HepG2 (cell line): ENCODE measurements at regions not wholly inside any gene's neighbourhood (a gene's known extent, or its start where the extent isn't known, plus 50 kb on each side); places are given as distances from the start of the nearest gene placed in this dataset.

Experiments used
- AHDC1 ChIP-seq: sonication (generic); formaldehyde crosslinking; IDR thresholded peaks from 2 replicates; pipeline ENCODE4 v1.5.1; 2020; ENCODE audit warnings: mild to moderate bottlenecking, missing genetic modification reagents, borderline replicate concordance
- ATF1 ChIP-seq: IDR thresholded peaks from 2 replicates; pipeline ENCODE4 v1.6.1; 2016; ENCODE audit warnings: mild to moderate bottlenecking, control low read depth
- IKZF5 ChIP-seq: IDR thresholded peaks from 2 replicates; pipeline ENCODE4 v1.6.1; 2018; ENCODE audit warnings: missing genetic modification reagents, mild to moderate bottlenecking, missing compliant biosample characterization
- KMT2A ChIP-seq: sonication (generic); formaldehyde crosslinking; IDR thresholded peaks from 2 replicates; pipeline ENCODE4 v1.4.0; 2020; ENCODE audit warnings: missing genetic modification reagents
- MEIS2 ChIP-seq: sonication (generic); formaldehyde crosslinking; IDR thresholded peaks from 2 replicates; pipeline ENCODE4 v1.9.0; 2021; ENCODE audit warnings: mild to moderate bottlenecking, missing genetic modification reagents
- MYNN ChIP-seq: sonication (generic); formaldehyde crosslinking; IDR thresholded peaks from 2 replicates; pipeline ENCODE4 v1.4.0; 2020; ENCODE audit warnings: mild to moderate bottlenecking, low read depth, missing genetic modification reagents
- NR2F6 ChIP-seq, 2 experiments: IDR thresholded peaks; 2 replicates each; pipeline ENCODE4 v1.6.1; 2016; ENCODE audit warnings: antibody characterized with exemption in 1 of 2, mild to moderate bottlenecking in 1 of 2
- SIX4 ChIP-seq: sonication (generic); formaldehyde crosslinking; IDR thresholded peaks from 2 replicates; pipeline ENCODE4 v1.4.0; 2020; ENCODE audit warnings: missing genetic modification reagents
- ZBTB2 ChIP-seq: sonication (generic); formaldehyde crosslinking; IDR thresholded peaks from 2 replicates; pipeline ENCODE4 v1.8.0; 2022; ENCODE audit warnings: low read depth, missing genetic modification reagents
- ZFP82 ChIP-seq: sonication (generic); formaldehyde crosslinking; IDR thresholded peaks from 2 replicates; pipeline ENCODE4 v1.5.1; 2020; ENCODE audit warnings: mild to moderate bottlenecking, missing genetic modification reagents, borderline replicate concordance
- ZNF441 ChIP-seq: sonication (generic); formaldehyde crosslinking; IDR thresholded peaks from 2 replicates; pipeline ENCODE4 v1.7.0; 2021; ENCODE audit warnings: missing genetic modification reagents, borderline replicate concordance
- ZNF446 ChIP-seq: sonication (generic); formaldehyde crosslinking; IDR thresholded peaks from 2 replicates; pipeline ENCODE4 v1.5.0; 2020; ENCODE audit warnings: mild to moderate bottlenecking, missing genetic modification reagents
- ZNF614 ChIP-seq: IDR thresholded peaks from 2 replicates; pipeline ENCODE4 v1.6.1; 2018; ENCODE audit warnings: missing biosample characterization, missing genetic modification reagents, inconsistent platforms, borderline replicate concordance
- TF ChIP-seq, protein P1 (sequence below): sonication (generic); formaldehyde crosslinking; IDR thresholded peaks from 2 replicates; pipeline ENCODE4 v1.8.0; 2022; ENCODE audit warnings: missing genetic modification reagents, mild to moderate bottlenecking, borderline replicate concordance
- TF ChIP-seq, protein P2 (sequence below): sonication (generic); formaldehyde crosslinking; IDR thresholded peaks from 2 replicates; pipeline ENCODE4 v1.4.0; 2020; ENCODE audit warnings: missing genetic modification reagents
- TF ChIP-seq, protein P3 (sequence below): sonication (generic); formaldehyde crosslinking; IDR thresholded peaks from 2 replicates; pipeline ENCODE4 v1.8.0; 2022; ENCODE audit warnings: mild to moderate bottlenecking, missing genetic modification reagents

DNA sequence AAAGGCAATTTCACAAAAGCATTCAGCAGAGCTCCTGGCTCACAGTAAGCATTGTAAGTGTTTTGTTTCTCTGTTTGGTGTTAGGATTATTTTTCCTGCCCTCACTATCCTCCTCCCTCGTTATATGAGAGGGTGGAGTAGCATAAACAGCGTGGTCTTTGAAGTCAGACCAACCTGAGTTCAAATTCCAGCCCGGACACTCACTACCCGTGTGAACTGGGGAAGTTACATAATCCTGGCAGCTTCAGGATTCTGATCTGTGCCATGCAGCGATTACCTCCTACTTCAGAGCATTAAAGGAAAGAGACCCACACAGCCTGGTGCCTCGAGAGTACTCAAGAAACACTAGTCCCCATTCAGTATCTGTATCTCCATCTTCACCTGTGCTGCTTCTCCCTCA, 386.5 kb downstream of the INHBA start (continued):
- TF ChIP-seq AHDC1 (CRISPR knock-in tag) (peak; percentile 88; the same call in 1 of the 2 replicates), ZNF614 (CRISPR knock-in tag) (peak; percentile 70; the same call in 1 of the 2 replicates), ZNF441 (CRISPR knock-in tag) (peak; percentile 73; the same call in 1 of the 2 replicates), MEIS2 (CRISPR knock-in tag) (0 out of 2 replicates have a peak, but pooled peaks have one; percentile 25), ATF1 (CRISPR knock-in tag) (no peak), NR2F6 (IDR thresholded peaks at IDR 0.05) (no peak), NR2F6 (CRISPR knock-in tag; IDR thresholded peaks at IDR 0.05) (peak; percentile 64; the same call in 1 of the 2 replicates), ZFP82 (CRISPR knock-in tag) (no peak), KMT2A (no peak), ZBTB2 (no peak), IKZF5 (CRISPR knock-in tag) (peak; percentile 69; the same call in 1 of the 2 replicates), ZNF446 (CRISPR knock-in tag) (no peak), MYNN (CRISPR knock-in tag) (no peak), SIX4 (CRISPR knock-in tag) (peak; percentile 82)
- TF ChIP-seq, protein P1, sequence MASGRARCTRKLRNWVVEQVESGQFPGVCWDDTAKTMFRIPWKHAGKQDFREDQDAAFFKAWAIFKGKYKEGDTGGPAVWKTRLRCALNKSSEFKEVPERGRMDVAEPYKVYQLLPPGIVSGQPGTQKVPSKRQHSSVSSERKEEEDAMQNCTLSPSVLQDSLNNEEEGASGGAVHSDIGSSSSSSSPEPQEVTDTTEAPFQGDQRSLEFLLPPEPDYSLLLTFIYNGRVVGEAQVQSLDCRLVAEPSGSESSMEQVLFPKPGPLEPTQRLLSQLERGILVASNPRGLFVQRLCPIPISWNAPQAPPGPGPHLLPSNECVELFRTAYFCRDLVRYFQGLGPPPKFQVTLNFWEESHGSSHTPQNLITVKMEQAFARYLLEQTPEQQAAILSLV (CRISPR knock-in tag): no peak
- TF ChIP-seq, protein P2, sequence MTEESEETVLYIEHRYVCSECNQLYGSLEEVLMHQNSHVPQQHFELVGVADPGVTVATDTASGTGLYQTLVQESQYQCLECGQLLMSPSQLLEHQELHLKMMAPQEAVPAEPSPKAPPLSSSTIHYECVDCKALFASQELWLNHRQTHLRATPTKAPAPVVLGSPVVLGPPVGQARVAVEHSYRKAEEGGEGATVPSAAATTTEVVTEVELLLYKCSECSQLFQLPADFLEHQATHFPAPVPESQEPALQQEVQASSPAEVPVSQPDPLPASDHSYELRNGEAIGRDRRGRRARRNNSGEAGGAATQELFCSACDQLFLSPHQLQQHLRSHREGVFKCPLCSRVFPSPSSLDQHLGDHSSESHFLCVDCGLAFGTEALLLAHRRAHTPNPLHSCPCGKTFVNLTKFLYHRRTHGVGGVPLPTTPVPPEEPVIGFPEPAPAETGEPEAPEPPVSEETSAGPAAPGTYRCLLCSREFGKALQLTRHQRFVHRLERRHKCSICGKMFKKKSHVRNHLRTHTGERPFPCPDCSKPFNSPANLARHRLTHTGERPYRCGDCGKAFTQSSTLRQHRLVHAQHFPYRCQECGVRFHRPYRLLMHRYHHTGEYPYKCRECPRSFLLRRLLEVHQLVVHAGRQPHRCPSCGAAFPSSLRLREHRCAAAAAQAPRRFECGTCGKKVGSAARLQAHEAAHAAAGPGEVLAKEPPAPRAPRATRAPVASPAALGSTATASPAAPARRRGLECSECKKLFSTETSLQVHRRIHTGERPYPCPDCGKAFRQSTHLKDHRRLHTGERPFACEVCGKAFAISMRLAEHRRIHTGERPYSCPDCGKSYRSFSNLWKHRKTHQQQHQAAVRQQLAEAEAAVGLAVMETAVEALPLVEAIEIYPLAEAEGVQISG: 0 out of 2 replicates have a peak, but pooled peaks have one; percentile 28
- TF ChIP-seq, protein P3, sequence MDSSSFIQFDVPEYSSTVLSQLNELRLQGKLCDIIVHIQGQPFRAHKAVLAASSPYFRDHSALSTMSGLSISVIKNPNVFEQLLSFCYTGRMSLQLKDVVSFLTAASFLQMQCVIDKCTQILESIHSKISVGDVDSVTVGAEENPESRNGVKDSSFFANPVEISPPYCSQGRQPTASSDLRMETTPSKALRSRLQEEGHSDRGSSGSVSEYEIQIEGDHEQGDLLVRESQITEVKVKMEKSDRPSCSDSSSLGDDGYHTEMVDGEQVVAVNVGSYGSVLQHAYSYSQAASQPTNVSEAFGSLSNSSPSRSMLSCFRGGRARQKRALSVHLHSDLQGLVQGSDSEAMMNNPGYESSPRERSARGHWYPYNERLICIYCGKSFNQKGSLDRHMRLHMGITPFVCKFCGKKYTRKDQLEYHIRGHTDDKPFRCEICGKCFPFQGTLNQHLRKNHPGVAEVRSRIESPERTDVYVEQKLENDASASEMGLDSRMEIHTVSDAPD (CRISPR knock-in tag): 0 out of 2 replicates have a peak, but pooled peaks have one; percentile 16
